ENCODE measurements at regions not wholly inside any gene's neighbourhood (a gene's known extent, or its start where the extent isn't known, plus 50 kb on each side); places are given as distances from the start of the nearest gene placed in this dataset.

DNA sequence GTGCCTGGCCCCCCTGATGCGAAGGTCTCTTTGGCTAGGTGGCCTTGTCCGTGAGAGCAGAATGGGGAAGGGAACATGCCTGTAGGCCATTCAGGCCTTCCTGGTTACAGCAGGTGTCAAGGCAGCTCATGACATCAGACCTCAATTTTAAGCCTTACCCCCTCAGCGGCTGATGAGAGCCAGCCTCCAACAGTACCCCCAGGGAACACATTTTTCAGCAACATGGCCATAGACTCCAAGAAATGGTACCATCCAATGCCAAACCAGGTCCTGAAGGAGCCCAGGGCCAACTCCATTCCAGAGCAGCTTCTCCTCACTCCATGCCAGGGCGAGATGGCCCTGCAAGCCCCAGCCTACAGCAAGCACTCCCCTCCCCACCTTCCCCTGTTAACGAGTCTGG, 199.2 kb downstream of the SMAD2 start:
- no TSS peak for BruUV-seq (replicated peaks)
- H3K36me3 ChIP-seq (ENCODE audit: control insufficient read depth, insufficient read depth, low read length): no peaks in the 10 kb centered on the region
- no peak overlapping the region for H3K4me3 ChIP-seq (ENCODE audit: low read depth in 2 of 2, low read length in 2 of 2)
- in situ Hi-C loops (cut with HindIII; ENCODE audit: low pct_unique_long_range_greater_than_20kb, low sequenced_read_pairs) (no loop called here), intact Hi-C loops (cut with micrococcal nuclease; ENCODE audit: unreplicated experiment) (no loop called here)
- CTCF ChIA-PET: no interaction called here
- H3K27me3 ChIP-seq (ENCODE audit: control insufficient read depth, insufficient read depth, low read length): no peaks in the 10 kb centered on the region
- H3K9me3 ChIP-seq (ENCODE audit: control insufficient read depth, insufficient read depth, low read depth, low read length): no peaks in the 10 kb centered on the region
- H3K4me1 ChIP-seq (ENCODE audit: control insufficient read depth, insufficient read depth, low read length): no peaks in the 10 kb centered on the region
- TF ChIP-seq, protein P1, sequence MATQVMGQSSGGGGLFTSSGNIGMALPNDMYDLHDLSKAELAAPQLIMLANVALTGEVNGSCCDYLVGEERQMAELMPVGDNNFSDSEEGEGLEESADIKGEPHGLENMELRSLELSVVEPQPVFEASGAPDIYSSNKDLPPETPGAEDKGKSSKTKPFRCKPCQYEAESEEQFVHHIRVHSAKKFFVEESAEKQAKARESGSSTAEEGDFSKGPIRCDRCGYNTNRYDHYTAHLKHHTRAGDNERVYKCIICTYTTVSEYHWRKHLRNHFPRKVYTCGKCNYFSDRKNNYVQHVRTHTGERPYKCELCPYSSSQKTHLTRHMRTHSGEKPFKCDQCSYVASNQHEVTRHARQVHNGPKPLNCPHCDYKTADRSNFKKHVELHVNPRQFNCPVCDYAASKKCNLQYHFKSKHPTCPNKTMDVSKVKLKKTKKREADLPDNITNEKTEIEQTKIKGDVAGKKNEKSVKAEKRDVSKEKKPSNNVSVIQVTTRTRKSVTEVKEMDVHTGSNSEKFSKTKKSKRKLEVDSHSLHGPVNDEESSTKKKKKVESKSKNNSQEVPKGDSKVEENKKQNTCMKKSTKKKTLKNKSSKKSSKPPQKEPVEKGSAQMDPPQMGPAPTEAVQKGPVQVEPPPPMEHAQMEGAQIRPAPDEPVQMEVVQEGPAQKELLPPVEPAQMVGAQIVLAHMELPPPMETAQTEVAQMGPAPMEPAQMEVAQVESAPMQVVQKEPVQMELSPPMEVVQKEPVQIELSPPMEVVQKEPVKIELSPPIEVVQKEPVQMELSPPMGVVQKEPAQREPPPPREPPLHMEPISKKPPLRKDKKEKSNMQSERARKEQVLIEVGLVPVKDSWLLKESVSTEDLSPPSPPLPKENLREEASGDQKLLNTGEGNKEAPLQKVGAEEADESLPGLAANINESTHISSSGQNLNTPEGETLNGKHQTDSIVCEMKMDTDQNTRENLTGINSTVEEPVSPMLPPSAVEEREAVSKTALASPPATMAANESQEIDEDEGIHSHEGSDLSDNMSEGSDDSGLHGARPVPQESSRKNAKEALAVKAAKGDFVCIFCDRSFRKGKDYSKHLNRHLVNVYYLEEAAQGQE (IDR thresholded peaks at IDR 0.05; ENCODE audit: insufficient read depth in 1 of 2, low read depth in 2 of 2, low read length in 1 of 2): no peak
- TF ChIP-seq, protein P2, sequence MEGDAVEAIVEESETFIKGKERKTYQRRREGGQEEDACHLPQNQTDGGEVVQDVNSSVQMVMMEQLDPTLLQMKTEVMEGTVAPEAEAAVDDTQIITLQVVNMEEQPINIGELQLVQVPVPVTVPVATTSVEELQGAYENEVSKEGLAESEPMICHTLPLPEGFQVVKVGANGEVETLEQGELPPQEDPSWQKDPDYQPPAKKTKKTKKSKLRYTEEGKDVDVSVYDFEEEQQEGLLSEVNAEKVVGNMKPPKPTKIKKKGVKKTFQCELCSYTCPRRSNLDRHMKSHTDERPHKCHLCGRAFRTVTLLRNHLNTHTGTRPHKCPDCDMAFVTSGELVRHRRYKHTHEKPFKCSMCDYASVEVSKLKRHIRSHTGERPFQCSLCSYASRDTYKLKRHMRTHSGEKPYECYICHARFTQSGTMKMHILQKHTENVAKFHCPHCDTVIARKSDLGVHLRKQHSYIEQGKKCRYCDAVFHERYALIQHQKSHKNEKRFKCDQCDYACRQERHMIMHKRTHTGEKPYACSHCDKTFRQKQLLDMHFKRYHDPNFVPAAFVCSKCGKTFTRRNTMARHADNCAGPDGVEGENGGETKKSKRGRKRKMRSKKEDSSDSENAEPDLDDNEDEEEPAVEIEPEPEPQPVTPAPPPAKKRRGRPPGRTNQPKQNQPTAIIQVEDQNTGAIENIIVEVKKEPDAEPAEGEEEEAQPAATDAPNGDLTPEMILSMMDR (IDR thresholded peaks at IDR 0.05): no peak
- TF ChIP-seq TCF7L2 (IDR thresholded peaks at IDR 0.05; ENCODE audit: low read depth, low read length) (no peak), POLR2AphosphoS5 (IDR thresholded peaks at IDR 0.05; ENCODE audit: low read depth, low read length) (no peak), SIN3A (IDR thresholded peaks at IDR 0.05; ENCODE audit: borderline replicate concordance, insufficient read depth, low read depth, low read length) (no peak)
- no peak for DNase-seq (ENCODE audit: low read depth, low spot score)
- ATAC-seq: no peak
- H3K27ac ChIP-seq (ENCODE audit: low read length): no peak overlapping the region
- POLR2A ChIA-PET: no interaction called here

- H3K27ac ChIP-seq (ENCODE audit: low read length): no peak overlapping the region
- DNase-seq (ENCODE audit: low read depth, low spot score) (no peak), ATAC-seq (no peak)
- no peak overlapping the region for H3K4me3 ChIP-seq (ENCODE audit: low read depth in 2 of 2, low read length in 2 of 2)
- H3K36me3 ChIP-seq (ENCODE audit: control insufficient read depth, insufficient read depth, low read length): no peaks in the 10 kb centered on the region
- no peaks in the 10 kb centered on the region for H3K27me3 ChIP-seq (ENCODE audit: control insufficient read depth, insufficient read depth, low read length)
- in situ Hi-C loops (cut with HindIII; ENCODE audit: low pct_unique_long_range_greater_than_20kb, low sequenced_read_pairs) (no loop called here), intact Hi-C loops (cut with micrococcal nuclease; ENCODE audit: unreplicated experiment) (no loop called here)
- ChIA-PET CTCF (no interaction called here), POLR2A (no interaction called here)
- no peaks in the 10 kb centered on the region for H3K4me1 ChIP-seq (ENCODE audit: control insufficient read depth, insufficient read depth, low read length)
- no peaks in the 10 kb centered on the region for H3K9me3 ChIP-seq (ENCODE audit: control insufficient read depth, insufficient read depth, low read depth, low read length)
- no TSS peak for BruUV-seq (replicated peaks)
- no peak for TF ChIP-seq POLR2AphosphoS5 (IDR thresholded peaks at IDR 0.05; ENCODE audit: low read depth, low read length)
- TF ChIP-seq SIN3A (IDR thresholded peaks at IDR 0.05; ENCODE audit: borderline replicate concordance, insufficient read depth, low read depth, low read length): no peak
- TF ChIP-seq, protein P2 (IDR thresholded peaks at IDR 0.05): no peak
- TF ChIP-seq, protein P1 (IDR thresholded peaks at IDR 0.05; ENCODE audit: insufficient read depth in 1 of 2, low read depth in 2 of 2, low read length in 1 of 2): no peak
- no peak for TF ChIP-seq TCF7L2 (IDR thresholded peaks at IDR 0.05; ENCODE audit: low read depth, low read length)
These were observed 199.7 kb downstream of the SMAD2 start for GRCh38 chr18:47730795-47731194.

Data from Panc1 (cell line).